HTR-8/SVneo (cell line): ENCODE measurements at regions not wholly inside any gene's neighbourhood (a gene's known extent, or its start where the extent isn't known, plus 50 kb on each side); places are given as distances from the start of the nearest gene placed in this dataset.
"Not testable (repeated sequence)": the region's sequence is repeated elsewhere in the genome, so short reads cannot be mapped to it uniquely, and the experiment has no call there.

Experiments used
- DNase-seq: peaks from one replicate; pipeline ENCODE4 v3.0.0; 2011; ENCODE audit warnings: low spot score, mixed read lengths; ENCODE audit not compliant: insufficient read length
- FAIRE-seq: peaks from 2 replicates; lab custom pipeline; 2011; peaks lifted over from hg19 to GRCh38; lab: Jason Lieb, UNC

DNA sequence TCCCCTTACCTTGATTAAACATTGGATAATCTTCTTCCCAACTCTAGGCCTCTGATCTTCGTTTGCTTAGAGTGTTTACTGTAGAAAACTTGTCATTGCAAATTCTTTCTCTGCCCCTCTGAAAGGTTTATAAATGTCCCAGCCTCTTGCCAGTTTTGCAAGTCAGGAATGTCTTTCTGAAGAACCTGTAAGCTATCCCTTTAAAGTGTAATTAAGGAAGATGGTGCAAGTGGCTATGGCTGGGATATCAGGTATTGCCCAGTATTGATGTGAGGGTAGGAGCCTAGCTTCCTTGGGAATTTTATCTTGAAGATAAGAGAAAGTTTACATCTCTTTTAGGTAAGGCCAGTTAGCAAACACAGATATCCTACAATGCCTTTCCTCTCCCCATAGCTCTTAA lies 211.0 kb upstream of the RIMS1 start:
- FAIRE-seq (no peak), DNase-seq (no peak)

DNA sequence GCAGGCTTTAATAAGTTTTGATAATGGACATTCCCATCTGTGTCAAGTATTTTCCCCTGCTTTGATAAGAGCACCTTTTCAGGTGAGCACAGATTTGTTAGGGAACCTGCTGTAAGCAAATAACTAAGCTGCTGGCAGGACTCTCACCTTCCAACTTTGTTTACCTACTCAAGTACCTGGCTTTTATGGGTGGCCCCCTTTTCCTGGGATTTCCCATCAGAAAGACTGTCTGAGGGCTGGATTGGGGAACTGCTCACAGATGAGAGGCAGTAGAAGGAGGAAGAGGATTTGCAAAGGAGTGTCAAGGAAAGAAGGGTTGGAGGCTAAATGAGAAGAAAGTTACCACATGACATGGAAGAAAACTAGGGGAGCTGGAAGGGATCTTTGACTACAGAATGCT lies 210.1 kb upstream of the RIMS1 start:
- no peak for FAIRE-seq
- DNase-seq, result no peak

DNA sequence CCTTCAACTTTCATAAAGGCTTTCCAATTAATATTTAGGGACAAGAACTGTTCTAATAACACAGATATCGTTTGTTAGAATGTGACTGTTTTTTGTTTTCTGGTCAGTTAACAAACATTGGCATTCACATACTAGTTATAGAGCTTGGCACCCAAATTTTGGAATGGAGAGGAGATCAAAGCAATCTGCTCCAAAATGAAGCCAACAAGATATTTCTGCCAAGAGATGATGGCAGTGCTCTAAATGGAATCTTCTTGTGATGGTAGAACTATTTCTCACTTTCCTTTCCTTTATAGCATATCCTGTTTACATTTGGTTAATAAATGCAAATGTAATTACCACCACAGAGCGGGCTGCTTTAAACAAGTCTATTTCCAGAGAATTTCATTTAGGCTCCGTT lies 208.3 kb upstream of the RIMS1 start:
- FAIRE-seq (no peak), DNase-seq (no peak)

DNA sequence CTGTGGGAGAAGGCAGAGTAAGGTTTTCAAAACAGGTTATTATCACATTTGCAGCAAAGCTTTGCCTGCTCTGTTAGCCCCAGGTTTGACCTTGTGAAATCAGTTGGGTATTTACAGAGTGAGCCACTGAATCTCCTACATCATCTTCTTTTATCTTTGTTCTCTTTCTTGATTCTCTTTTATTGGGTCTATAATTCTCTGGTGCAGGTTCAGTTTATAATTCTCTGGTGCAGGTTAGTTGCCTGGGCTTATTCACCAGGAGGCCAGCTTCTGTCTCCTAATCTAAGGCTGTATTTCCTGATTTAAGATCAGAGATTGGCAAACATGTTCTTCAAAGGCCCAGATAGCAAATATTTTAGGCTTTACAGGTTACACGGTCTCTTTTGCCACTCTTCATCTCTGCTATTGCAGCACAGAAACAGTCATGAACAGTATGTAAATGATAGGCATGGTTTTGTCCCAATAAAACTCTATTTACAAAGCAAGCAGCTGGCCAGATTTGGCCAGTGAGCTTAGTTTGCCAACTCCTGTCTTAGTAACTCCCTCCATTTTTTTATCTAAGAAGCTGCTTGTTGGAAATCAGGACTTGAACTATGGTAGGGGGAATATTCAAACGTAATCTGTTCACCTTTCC lies 205.0 kb upstream of the RIMS1 start:
- FAIRE-seq (no peak), DNase-seq (no peak)

DNA sequence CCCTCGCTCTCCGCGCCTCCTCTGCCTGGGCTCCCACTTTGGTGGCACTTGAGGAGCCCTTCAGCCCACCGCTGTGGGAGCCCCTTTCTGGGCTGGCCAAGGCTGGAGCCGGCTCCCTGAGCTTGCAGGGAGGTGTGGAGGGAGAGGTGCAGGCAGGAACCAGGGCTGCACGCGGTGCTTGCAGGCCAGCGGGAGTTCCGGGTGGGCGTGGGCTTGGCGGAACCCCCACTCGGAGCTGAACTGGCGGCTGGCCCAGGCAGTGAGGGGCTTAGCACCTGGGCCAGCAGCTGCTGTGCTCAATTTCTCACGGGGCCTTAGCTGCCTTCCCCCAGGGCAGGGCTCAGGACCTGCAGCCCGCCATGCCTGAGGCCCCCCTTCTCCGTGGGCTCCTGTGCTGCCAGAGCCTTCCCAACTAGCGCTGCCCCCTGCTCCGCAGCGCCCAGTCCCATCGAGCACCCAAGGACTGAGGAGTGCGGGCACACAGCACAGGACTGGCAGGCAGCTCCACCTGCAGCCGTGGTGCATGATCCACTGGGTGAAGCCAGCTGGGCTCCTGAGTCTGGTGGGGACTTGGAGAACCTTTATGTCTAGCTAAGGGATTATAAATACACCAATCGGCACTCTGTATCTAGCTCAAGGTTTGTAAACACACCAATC lies 200.2 kb upstream of the RIMS1 start:
- DNase-seq, FAIRE-seq: not testable (repeated sequence)

DNA sequence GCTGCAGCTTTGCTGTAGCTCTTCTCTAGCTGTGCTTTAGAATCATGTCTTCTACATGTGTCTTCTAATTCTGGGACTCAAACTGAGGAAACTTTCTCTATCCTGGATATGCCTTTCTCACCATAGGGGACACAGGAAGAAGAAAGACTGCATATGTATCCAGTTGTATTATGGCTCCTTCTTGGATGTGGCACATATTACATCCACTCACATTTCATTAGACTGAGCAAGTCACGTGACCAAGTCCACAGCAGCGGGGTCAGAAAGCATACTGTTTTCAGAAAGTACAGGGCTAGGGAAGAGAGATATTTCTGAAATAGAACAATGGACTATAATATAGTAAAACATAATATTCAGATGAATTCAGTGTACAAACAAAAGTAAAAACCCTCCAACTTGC lies 187.6 kb upstream of the RIMS1 start:
- DNase-seq (no peak), FAIRE-seq (no peak)

DNA sequence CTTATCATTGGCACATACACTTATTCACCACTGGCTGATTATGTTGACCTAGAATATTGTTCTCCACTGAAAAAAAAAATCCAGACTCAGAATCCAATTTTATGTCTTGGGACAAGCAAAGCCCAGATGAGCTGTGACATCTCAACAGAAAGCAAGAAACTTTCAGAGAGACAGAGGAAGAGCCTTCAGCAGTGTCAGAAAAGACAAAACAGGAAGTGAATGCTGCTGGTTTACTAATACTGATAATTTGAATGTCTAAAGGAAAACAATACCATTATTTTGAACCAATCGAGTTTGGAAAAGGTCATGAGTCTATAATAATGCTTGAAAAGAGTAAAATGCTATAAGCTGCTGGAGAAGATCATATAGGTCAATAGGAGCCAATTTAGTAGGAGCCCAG lies 179.8 kb upstream of the RIMS1 start:
- DNase-seq (no peak), FAIRE-seq (no peak)

DNA sequence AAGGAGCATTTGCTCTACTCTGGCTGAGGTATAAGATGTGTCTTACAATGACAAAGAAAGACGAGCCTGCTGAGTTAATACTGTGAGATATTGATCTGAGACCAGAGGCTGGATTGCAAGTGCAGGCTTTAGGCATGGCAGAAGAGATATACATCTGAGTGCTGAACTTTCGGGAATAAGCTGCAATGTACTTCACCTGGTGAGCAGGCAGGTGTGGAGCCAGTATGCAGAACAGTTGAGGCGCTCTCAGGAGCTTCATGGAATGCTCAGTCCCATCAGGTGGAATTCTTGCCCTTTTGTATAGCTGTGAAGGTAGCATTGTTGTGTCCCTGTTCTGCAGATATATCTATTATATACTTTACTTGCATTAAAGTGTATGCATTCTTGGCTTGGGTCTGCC lies 179.3 kb upstream of the RIMS1 start:
- FAIRE-seq, result no peak
- no peak for DNase-seq

DNA sequence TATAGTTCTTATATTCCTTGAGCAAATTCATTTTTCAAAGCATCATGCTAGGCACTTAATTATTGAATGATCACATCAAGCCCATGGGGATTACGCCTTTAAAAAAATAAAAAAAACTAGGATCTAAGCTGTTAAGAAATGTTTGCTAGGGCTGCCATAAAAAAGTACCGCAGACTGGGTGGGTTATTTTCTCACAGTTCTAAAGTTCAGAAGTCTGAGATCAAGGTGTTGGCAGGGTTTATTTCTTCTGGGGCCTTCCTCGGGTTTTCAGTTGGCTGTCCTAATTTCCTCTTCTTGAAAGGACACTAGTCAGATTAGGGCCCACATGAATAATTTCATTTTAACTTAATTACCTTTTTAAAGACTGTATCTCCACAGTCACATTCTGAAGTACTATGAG lies 165.6 kb upstream of the RIMS1 start:
- DNase-seq, result no peak
- FAIRE-seq, result no peak

DNA sequence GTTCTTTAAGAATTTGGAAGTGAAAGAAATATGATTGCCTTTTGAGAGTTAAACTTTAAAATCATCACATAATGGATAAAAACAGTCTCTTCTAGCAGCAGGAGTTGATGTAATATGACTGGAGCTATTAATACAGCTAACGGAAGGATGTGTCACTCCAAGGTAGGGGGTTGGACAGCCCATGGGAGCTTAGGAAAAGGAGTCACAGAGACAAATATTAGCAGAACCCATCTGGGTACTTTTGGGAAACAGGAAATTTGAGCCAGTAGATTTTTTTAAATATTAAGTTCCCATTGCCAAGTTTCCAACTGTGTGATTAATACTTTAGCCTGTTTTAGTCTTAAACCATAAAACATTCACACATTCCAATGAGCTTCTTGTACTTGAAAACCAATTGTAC lies 164.7 kb upstream of the RIMS1 start:
- FAIRE-seq (no peak), DNase-seq (no peak)

DNA sequence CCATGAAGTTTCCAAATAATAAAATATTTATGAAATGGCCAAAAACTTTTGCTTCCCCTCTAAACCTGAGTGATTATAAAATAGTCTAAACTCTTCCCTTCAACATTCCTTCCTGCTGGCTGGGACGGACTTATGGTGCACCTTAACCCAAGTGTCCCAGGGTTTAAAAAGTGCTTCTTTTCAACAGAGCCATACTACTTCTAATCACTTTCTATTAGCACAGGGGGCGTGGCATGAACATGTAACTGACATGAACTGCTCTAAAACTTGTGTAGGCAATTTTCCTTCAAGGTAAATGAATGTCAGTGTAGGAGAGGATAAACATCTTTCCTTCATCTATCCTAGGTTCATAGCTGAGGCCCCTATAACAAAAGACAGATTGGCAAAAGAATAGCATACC lies 163.6 kb upstream of the RIMS1 start:
- no peak for FAIRE-seq
- DNase-seq, result no peak

DNA sequence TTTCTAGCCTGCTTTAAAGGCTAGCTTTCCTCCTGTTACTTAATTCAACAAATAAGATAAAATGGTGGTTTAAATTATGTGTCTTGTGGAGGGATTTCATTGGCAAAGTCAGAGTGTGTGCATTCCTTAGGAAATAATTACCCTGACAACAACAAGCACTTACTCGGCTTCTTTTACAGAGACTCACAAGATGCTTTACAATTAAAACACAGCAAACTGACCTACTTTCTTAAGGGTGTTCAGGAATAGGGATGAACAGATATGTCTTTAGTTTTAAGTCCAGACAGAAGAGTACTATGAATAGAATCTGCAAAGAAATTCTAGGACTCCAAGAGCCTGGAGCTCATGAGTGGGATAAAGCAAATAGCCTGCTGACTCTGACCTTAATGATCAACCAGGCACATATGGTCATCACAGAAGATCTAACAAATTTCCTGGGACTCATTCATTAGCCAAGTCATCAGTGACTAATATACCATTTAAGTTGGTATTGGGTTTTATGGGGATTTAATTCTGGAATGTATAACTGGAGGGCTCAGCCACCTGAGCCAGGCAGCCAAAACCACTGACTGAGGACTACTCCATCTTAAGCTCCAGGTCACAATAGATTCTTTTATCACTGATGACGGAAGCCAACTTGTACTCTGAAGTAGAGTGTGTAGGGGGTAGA lies 161.8 kb upstream of the RIMS1 start:
- no peak for FAIRE-seq
- no peak for DNase-seq

DNA sequence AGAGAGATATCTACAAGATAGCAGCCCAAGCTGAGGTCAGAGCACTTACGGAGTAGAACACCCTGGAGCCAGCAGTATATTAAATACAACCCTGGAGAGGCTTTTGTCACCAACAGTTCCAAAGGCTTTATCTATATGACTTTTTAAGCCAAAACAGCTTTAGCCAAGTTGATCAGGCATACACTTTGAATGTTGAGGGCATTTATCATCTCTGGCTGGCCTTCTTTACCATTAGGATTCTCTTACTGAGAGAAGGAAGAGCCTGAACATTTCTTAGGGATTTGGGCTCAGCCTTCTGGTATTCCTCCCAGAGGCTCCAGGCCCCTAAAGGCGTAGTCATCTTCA lies 161.3 kb upstream of the RIMS1 start:
- no peak for DNase-seq
- no peak for FAIRE-seq

DNA sequence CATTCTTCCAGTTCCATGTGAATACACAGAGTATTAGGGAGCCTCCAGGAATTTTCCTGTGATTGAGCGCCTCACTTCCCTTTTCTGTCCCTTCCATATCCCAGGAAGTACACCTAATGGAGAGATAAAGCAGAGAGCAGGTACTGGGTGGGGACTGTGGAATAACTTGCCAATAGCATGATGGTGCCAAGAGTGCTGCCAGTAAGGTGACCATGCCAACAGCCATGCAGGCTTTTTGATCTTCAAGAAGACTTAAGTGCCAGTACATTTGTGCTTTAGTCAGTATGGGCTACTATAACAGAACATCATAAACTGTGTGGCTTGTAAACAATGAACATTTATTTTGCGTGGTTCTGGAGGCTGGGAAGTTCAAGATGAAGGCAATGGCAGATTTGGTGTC lies 160.2 kb upstream of the RIMS1 start:
- DNase-seq (no peak), FAIRE-seq (no peak)

DNA sequence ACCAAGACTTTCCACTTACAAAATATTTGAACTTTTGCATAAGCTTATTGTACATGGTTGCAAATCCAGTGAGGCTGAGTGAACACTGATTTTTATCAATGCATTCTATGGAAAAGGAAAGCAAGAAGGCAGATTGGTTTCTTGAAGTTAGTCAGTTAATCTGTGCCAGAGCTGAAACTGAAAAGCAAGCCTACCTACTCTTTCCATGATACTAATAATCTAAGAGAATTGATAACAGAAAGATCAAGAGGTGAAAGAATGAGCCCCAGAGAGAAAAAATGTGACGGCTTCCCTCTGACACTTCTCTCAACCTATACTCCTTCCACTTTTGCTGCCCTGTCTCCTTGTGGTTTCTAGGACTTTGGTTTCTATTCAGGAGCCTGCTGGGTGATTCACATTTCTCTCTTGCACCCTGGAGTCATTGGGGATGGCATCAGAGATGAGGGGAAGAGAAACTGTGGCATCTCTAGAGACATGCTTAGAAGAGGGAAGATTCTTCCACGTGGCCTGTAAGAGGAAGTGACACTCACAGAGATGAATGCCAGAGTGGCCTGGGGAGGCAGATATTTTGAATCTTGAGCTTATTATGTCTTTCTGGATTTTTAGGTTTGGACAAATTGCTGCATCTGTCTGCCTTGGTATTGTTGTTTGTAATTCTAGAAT lies 158.6 kb upstream of the RIMS1 start:
- DNase-seq, result no peak
- FAIRE-seq, result no peak

DNA sequence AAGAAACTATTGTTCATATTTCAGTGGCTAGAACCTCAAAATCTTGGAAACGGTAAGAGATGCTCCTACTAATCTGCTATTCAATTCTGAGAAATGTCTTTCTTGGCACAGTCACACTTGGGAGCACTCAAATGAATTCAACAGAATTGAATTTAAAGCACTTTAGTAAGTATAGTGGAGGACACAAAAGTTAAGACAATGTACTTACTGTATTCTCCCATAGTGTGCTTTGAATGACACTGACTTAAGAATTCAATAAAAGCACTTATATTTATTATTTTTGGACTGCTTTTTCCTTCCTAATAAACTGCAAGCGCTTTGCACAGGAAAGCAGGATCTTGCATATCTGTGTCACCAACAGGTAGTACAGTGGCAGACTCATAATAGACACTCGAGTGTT lies 156.1 kb upstream of the RIMS1 start:
- FAIRE-seq (no peak), DNase-seq (no peak)

DNA sequence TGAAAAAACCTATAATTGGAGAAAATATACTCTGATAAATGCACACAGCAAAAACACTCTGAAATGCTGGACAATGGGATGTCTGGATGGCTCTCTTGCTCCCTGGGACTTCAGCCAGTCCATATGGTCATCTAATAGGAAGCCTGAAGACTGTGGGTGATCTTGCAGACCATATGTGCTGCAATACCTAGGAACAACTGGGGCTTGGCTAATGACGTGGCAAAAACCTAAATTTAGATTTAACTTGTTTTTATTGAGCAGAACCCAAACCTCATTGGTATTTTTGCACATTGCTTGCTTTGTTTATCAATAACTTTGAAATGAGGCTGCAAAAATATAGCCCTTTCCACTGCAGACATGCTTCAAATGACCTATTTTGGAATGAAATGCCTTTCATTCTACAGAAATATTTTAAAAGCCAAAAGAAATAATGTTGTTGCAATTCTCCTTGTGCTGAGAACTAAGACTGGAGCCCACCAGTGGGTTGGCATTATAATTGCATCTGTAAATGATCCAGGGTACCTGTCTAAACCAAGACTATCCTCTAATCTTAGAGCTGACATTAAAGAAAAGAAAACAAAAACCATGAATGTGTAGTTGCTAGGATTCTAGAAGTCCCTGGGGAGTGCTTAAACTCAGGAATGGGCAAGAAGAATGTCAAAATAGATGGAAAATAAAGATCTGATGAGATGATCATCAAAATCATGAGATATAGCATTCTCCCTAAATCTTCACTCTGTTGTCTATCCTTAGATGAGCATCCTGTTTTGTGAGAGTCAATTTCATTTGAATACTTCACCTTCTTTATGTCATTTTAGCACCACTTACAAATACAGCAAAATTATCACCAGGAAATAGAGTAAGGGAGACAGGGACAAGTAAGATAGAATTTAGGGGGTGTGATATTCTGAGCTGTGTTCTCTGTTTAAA lies 152.1 kb upstream of the RIMS1 start:
- no peak for DNase-seq
- FAIRE-seq, result no peak

DNA sequence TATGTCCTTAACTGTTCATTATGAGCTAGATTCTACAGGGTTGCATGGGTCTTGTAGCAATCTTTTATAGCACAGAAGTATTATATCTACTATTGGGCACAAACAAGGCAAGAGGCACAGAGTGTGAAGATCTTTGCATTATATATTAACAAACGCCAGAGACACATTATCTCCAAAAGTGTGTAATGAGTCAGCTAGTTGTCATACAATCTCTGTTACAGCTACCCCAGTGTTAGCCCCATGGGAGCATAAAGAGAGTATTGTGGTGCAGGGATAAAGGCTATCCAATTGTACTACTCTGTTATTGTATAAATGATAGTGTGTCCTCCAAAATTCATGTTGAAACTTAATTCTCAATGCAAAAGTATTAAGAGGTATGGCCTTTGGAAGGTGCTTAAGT lies 148.4 kb upstream of the RIMS1 start:
- no peak for DNase-seq
- FAIRE-seq, result no peak

DNA sequence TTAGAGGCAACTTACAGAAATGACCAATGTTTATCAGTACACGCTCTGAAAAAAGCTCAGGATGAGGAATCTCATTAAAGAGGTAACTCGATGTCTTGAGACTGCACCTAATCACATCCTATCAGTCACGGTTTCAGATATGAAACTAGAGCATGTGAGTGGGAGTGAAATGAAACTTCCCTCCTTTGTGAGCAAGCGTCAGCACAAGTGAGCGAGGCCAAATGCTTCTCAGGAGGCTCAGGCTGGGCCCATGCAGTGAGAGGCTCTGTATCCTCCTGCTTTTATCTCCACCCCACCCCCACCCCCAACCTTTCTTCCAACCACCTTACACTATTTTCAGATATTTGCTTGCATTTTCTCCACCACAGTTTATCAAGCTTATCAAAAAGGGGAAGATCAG lies 140.8 kb upstream of the RIMS1 start:
- FAIRE-seq (no peak), DNase-seq (no peak)

DNA sequence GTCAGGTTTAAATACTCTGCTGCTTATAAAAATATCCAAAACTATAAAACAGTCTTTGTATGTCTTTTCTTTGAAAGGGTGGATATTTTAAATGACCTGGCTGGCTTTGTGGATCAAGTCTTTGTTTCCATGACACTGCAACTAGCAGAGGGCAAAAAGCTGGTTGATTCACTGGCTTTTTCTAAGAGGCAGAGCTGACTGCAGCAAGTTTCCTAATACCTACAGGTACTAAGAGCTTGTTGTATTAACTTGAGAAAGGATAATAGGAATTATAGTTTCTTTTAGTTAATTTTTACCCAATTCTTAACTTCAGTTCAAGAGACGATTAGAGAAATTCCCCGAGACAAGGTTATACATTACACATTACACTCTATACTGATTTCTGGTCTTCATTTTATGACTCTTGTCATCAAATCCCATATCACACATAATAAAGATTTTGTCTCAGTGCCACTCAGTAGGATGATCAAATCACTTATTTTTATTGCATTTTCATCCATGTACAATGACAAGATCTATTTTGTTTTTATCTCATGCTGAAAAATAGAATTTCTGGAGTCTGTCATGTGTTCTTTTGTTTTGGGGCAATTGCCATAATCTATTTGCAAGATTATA lies 120.1 kb upstream of the RIMS1 start:
- DNase-seq, result no peak
- no peak for FAIRE-seq
